OCI-LY3 (cell line): ENCODE measurements at regions not wholly inside any gene's neighbourhood (a gene's known extent, or its start where the extent isn't known, plus 50 kb on each side); places are given as distances from the start of the nearest gene placed in this dataset.

ENCODE experiments used
- H2AFZ ChIP-seq: fragments of 200-600, 300-600 bp; shearing (Covaris generic); 2 replicates; pipeline ENCODE4 v1.6.0; 2014; ENCODE audit warnings: antibody characterized with exemption, low read depth, low read length
- H3K27ac ChIP-seq: fragments of 200-600, 300-600 bp; sonication (generic); 2 replicates; pipeline ENCODE4 v1.5.1; 2014; ENCODE audit warnings: mild to moderate bottlenecking, low read length, moderate library complexity, mixed read lengths
- H3K27me3 ChIP-seq: fragments of 200-600, 300-600 bp; sonication (generic); 2 replicates; pipeline ENCODE4 v1.6.1; 2014; ENCODE audit warnings: low read depth, low read length, mixed read lengths
- H3K36me3 ChIP-seq: fragments of 200-600, 300-600 bp; sonication (generic); replicated peaks from 2 replicates; pipeline ENCODE3; 2014; ENCODE audit warnings: low read depth, low read length, mixed read lengths
- H3K4me1 ChIP-seq: fragments of 300-600, 200-600 bp; sonication (generic); 2 replicates; pipeline ENCODE4 v1.6.1; 2014; ENCODE audit warnings: low read length, mixed read lengths
- H3K4me2 ChIP-seq: fragments of 200-600, 300-600 bp; sonication (generic); 2 replicates; pipeline ENCODE4 v1.6.1; 2014; ENCODE audit warnings: low read length, mixed read lengths
- H3K4me3 ChIP-seq: fragments of 300-600, 200-600 bp; sonication (generic); 2 replicates; pipeline ENCODE4 v1.5.1; 2014; ENCODE audit warnings: antibody characterized with exemption, mild to moderate bottlenecking, low read length, moderate library complexity
- H3K79me2 ChIP-seq: fragments of 300-600, 200-600 bp; shearing (Covaris generic); 2 replicates; pipeline ENCODE4 v1.6.1; 2014; ENCODE audit warnings: mild to moderate bottlenecking, low read length, mixed read lengths
- H3K9ac ChIP-seq: fragments of 300-600, 200-600 bp; shearing (Covaris generic); 2 replicates; pipeline ENCODE4 v1.6.0; 2014; ENCODE audit warnings: mild to moderate bottlenecking, low read length, moderate library complexity
- H3K9me3 ChIP-seq: fragments of 200-600, 300-600 bp; shearing (Covaris generic); 2 replicates; pipeline ENCODE4 v1.6.1; 2014; ENCODE audit warnings: low read length, mixed read lengths; ENCODE audit not compliant: insufficient read depth
- H4K20me1 ChIP-seq: fragments of 200-600, 300-600 bp; sonication (generic); 2 replicates; pipeline ENCODE4 v1.6.1; 2016; ENCODE audit warnings: low read length, mixed read lengths; ENCODE audit not compliant: insufficient read depth
- EZH2phosphoT487 ChIP-seq: fragments of 200-600 bp; shearing (Covaris generic); IDR thresholded peaks from 2 replicates; pipeline ENCODE4 v1.6.1; 2018; ENCODE audit warnings: antibody characterized with exemption, mixed run types, low read depth
- TF ChIP-seq, protein P1 (sequence below): fragments of 200-600, 300-600 bp; sonication (generic); IDR thresholded peaks from 2 replicates; pipeline ENCODE4 v1.5.1; 2014; ENCODE audit warnings: antibody characterized with exemption, low read length, low read depth

DNA sequence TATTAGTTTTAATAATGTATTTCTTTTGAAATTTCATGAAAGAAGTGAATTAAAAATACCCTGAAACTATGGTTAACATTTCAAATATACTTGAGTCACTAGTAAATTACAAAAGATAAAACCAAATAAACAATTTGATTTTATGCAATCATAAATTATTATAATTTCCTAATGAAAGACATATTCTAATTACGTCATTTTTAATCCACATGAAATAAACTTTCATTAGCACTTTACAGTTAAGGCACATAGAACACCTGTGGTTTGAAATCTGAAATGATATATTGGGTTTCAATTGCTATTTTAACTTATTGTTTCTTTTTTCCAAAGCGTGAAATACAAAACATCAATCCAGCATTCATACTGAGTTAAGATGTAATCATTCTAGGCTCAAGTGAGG lies 1492.5 kb upstream of the PABPC4L start:
- H3K36me3 ChIP-seq = no peaks in the 10 kb centered on the region
- H3K9ac ChIP-seq = no peak overlapping the region
- H3K79me2 ChIP-seq = no peaks in the 10 kb centered on the region
- H3K27ac ChIP-seq = no peak overlapping the region
- no peaks in the 10 kb centered on the region for H3K4me1 ChIP-seq
- no peaks in the 10 kb centered on the region for H3K9me3 ChIP-seq
- H3K4me2 ChIP-seq = no peak overlapping the region
- no peaks in the 10 kb centered on the region for H4K20me1 ChIP-seq
- no peaks in the 10 kb centered on the region for H3K27me3 ChIP-seq
- no peak overlapping the region for H3K4me3 ChIP-seq
- no peak overlapping the region for H2AFZ ChIP-seq
- TF ChIP-seq, protein P1, sequence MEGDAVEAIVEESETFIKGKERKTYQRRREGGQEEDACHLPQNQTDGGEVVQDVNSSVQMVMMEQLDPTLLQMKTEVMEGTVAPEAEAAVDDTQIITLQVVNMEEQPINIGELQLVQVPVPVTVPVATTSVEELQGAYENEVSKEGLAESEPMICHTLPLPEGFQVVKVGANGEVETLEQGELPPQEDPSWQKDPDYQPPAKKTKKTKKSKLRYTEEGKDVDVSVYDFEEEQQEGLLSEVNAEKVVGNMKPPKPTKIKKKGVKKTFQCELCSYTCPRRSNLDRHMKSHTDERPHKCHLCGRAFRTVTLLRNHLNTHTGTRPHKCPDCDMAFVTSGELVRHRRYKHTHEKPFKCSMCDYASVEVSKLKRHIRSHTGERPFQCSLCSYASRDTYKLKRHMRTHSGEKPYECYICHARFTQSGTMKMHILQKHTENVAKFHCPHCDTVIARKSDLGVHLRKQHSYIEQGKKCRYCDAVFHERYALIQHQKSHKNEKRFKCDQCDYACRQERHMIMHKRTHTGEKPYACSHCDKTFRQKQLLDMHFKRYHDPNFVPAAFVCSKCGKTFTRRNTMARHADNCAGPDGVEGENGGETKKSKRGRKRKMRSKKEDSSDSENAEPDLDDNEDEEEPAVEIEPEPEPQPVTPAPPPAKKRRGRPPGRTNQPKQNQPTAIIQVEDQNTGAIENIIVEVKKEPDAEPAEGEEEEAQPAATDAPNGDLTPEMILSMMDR = no peak
- no peak for TF ChIP-seq EZH2phosphoT487

DNA sequence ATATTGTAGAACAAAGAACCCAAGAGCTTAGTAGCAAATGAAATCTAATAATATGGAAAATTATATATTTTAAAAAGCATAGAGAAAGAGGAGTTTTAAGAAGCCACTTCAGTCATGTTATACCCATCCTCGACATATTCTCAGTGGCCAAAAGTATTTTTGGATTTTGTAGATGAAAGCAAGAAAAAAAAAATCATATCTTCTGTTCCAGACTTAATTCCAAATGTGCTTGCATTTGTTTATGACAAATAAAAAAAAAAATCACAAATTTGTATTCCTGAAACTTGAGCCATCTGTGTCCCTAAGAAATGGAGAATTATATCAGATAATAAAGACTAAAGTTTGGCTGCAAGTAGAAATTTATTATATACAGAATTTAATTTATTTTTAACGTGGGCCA lies 1482.4 kb upstream of the PABPC4L start:
- no peak for TF ChIP-seq EZH2phosphoT487
- TF ChIP-seq, protein P1 = no peak
- no peak overlapping the region for H2AFZ ChIP-seq
- H3K79me2 ChIP-seq = no peaks in the 10 kb centered on the region
- no peak overlapping the region for H3K4me3 ChIP-seq
- H3K36me3 ChIP-seq = no peaks in the 10 kb centered on the region
- no peaks in the 10 kb centered on the region for H3K27me3 ChIP-seq
- H3K4me1 ChIP-seq = no peaks in the 10 kb centered on the region
- no peaks in the 10 kb centered on the region for H4K20me1 ChIP-seq
- no peak overlapping the region for H3K4me2 ChIP-seq
- H3K9ac ChIP-seq = no peak overlapping the region
- H3K9me3 ChIP-seq = no peaks in the 10 kb centered on the region
- no peak overlapping the region for H3K27ac ChIP-seq

DNA sequence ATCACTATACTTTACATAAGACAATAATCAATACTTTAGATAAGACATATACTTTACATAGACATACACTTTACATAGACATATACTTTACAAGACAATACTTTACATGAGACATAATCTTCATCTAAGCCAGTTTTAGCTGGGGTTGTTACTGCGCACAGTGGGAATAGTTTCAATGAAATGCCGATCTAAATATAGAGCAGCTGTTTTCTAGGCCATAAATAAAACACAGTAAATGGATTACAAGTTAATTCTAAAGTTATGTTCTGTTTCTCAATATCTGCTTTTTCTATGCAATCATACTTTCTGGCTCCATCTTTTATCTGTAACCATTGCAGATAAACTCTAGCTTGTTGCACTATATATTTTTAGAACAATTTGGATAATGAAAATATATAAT lies 1470.6 kb upstream of the PABPC4L start:
- Histone ChIP-seq H4K20me1 (no peaks in the 10 kb centered on the region), H3K4me1 (no peaks in the 10 kb centered on the region), H3K4me3 (no peak overlapping the region), H3K27me3 (no peaks in the 10 kb centered on the region), H2AFZ (no peak overlapping the region), H3K27ac (no peak overlapping the region), H3K36me3 (no peaks in the 10 kb centered on the region), H3K79me2 (no peaks in the 10 kb centered on the region), H3K9me3 (no peaks in the 10 kb centered on the region), H3K4me2 (no peak overlapping the region), H3K9ac (no peak overlapping the region)
- TF ChIP-seq EZH2phosphoT487 = no peak
- TF ChIP-seq, protein P1 = no peak

DNA sequence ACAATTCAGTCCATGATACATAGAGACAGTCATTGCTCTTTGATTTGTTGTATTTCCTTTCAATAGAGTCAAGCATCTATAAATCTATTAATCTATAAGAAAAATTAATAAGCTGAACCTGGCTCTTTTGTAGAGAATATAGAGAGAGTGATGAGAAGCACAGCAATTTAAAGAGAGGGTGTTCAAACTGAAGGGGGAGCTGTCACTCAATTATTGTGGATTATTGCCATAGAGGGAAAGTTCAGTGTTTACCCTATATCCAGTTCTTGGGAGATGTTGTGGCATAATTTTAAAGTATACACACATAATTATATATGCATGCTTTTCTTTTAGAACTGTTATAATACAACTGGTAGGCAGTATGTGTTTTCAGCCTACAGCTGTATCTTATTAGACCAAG lies 1469.0 kb upstream of the PABPC4L start:
- no peak for TF ChIP-seq EZH2phosphoT487
- TF ChIP-seq, protein P1 = peak; percentile 48
- no peak overlapping the region for H3K9ac ChIP-seq
- H3K79me2 ChIP-seq = no peaks in the 10 kb centered on the region
- no peak overlapping the region for H3K27ac ChIP-seq
- H3K27me3 ChIP-seq = no peaks in the 10 kb centered on the region
- H3K36me3 ChIP-seq = no peaks in the 10 kb centered on the region
- H3K4me1 ChIP-seq = no peaks in the 10 kb centered on the region
- no peaks in the 10 kb centered on the region for H3K9me3 ChIP-seq
- H3K4me2 ChIP-seq = no peak overlapping the region
- H3K4me3 ChIP-seq = no peak overlapping the region
- H4K20me1 ChIP-seq = no peaks in the 10 kb centered on the region
- H2AFZ ChIP-seq = no peak overlapping the region
